SKM-1 (cell line): ENCODE measurements at regions not wholly inside any gene's neighbourhood (a gene's known extent, or its start where the extent isn't known, plus 50 kb on each side); places are given as distances from the start of the nearest gene placed in this dataset.
"Not testable (repeated sequence)": the region's sequence is repeated elsewhere in the genome, so short reads cannot be mapped to it uniquely, and the experiment has no call there.

Experiments used
- DNase-seq: peaks from one replicate; lab custom pipeline; 2025; ENCODE audit not compliant: unreplicated experiment; lab: John Stamatoyannopoulos, UW

GRCh38 chr3:26763723-26764122 is 141.2 kb downstream of the LRRC3B start:
- no peak for DNase-seq

- DNase-seq, result no peak
Measured at GRCh38 chr3:26766031-26766430, 143.5 kb downstream of the LRRC3B start.

GRCh38 chr3:26768068-26768651 is 145.6 kb downstream of the LRRC3B start:
- no peak for DNase-seq

- DNase-seq, result peak; percentile 63
Measured at GRCh38 chr3:26799679-26800317, 177.2 kb downstream of the LRRC3B start.

- DNase-seq, result no peak
Measured at GRCh38 chr3:26807272-26807671, 184.7 kb downstream of the LRRC3B start.

GRCh38 chr3:26825454-26825853 is 202.9 kb downstream of the LRRC3B start:
- no peak for DNase-seq

GRCh38 chr3:26827169-26827568 is 204.6 kb downstream of the LRRC3B start:
- no peak for DNase-seq

- DNase-seq, result no peak
Measured at GRCh38 chr3:26838026-26838425, 215.5 kb downstream of the LRRC3B start.

GRCh38 chr3:26839001-26839400 is 216.4 kb downstream of the LRRC3B start:
- DNase-seq, result no peak

GRCh38 chr3:26840272-26840870 is 217.8 kb downstream of the LRRC3B start:
- no peak for DNase-seq

- DNase-seq, result no peak
Measured at GRCh38 chr3:26845194-26845593, 222.6 kb downstream of the LRRC3B start.

- DNase-seq, result no peak
Measured at GRCh38 chr3:26847680-26848079, 225.1 kb downstream of the LRRC3B start.

GRCh38 chr3:26894443-26894842 is 271.9 kb downstream of the LRRC3B start:
- no peak for DNase-seq

- DNase-seq, result no peak
Measured at GRCh38 chr3:26915208-26915607, 292.6 kb downstream of the LRRC3B start.

GRCh38 chr3:26920646-26921478 is 298.3 kb downstream of the LRRC3B start:
- DNase-seq, result no peak

GRCh38 chr3:26931896-26932295 is 309.3 kb downstream of the LRRC3B start:
- DNase-seq, result no peak

- no peak for DNase-seq
Measured at GRCh38 chr3:26932752-26933151, 310.2 kb downstream of the LRRC3B start.

GRCh38 chr3:26945480-26945879 is 322.9 kb downstream of the LRRC3B start:
- not testable (repeated sequence) for DNase-seq

GRCh38 chr3:26960382-26960781 is 337.8 kb downstream of the LRRC3B start:
- no peak for DNase-seq

GRCh38 chr3:26962492-26963360 is 340.2 kb downstream of the LRRC3B start:
- DNase-seq, result no peak

- no peak for DNase-seq
Measured at GRCh38 chr3:26963361-26963743, 340.8 kb downstream of the LRRC3B start.
